ENCODE measurements at regions not wholly inside any gene's neighbourhood (a gene's known extent, or its start where the extent isn't known, plus 50 kb on each side); places are given as distances from the start of the nearest gene placed in this dataset.

GRCh38 chr1:244157731-244158438, 106.8 kb downstream of the ZBTB18 start:
- no peak for DNase-seq (ENCODE audit: low read depth)

- no peak for DNase-seq (ENCODE audit: low read depth)
Observed at GRCh38 chr1:244159646-244160045, 108.6 kb downstream of the ZBTB18 start.

- no peak for DNase-seq (ENCODE audit: low read depth)
Observed at GRCh38 chr1:244160455-244161235, 109.6 kb downstream of the ZBTB18 start.

GRCh38 chr1:244161236-244161510, 110.1 kb downstream of the ZBTB18 start:
- DNase-seq (ENCODE audit: low read depth): no peak

- no peak for DNase-seq (ENCODE audit: low read depth)
Observed at GRCh38 chr1:244162786-244163530, 111.9 kb downstream of the ZBTB18 start.

GRCh38 chr1:244163861-244164510, 112.9 kb downstream of the ZBTB18 start:
- DNase-seq (ENCODE audit: low read depth): no peak

- no peak for DNase-seq (ENCODE audit: low read depth)
Observed at GRCh38 chr1:244164511-244164890, 113.4 kb downstream of the ZBTB18 start.

- no peak for DNase-seq (ENCODE audit: low read depth)
Observed at GRCh38 chr1:244165021-244165420, 113.9 kb downstream of the ZBTB18 start.

GRCh38 chr1:244165701-244166100, 114.6 kb downstream of the ZBTB18 start:
- no peak for DNase-seq (ENCODE audit: low read depth)

- no peak for DNase-seq (ENCODE audit: low read depth)
Observed at GRCh38 chr1:244171241-244171985, 120.3 kb downstream of the ZBTB18 start.

GRCh38 chr1:244173240-244173639, 122.2 kb downstream of the ZBTB18 start:
- DNase-seq (ENCODE audit: low read depth): no peak

GRCh38 chr1:244173769-244174168, 122.7 kb downstream of the ZBTB18 start:
- no peak for DNase-seq (ENCODE audit: low read depth)

GRCh38 chr1:244174922-244175521, 123.9 kb downstream of the ZBTB18 start:
- no peak for DNase-seq (ENCODE audit: low read depth)

- no peak for DNase-seq (ENCODE audit: low read depth)
Observed at GRCh38 chr1:244176201-244176600, 125.1 kb downstream of the ZBTB18 start.

- no peak for DNase-seq (ENCODE audit: low read depth)
Observed at GRCh38 chr1:244180256-244180655, 129.2 kb downstream of the ZBTB18 start.

- no peak for DNase-seq (ENCODE audit: low read depth)
Observed at GRCh38 chr1:244181867-244182266, 130.8 kb downstream of the ZBTB18 start.

GRCh38 chr1:244183037-244183436, 132.0 kb downstream of the ZBTB18 start:
- no peak for DNase-seq (ENCODE audit: low read depth)

GRCh38 chr1:244186372-244186771, 135.3 kb downstream of the ZBTB18 start:
- DNase-seq (ENCODE audit: low read depth): no peak

GRCh38 chr1:244187310-244187709, 136.2 kb downstream of the ZBTB18 start:
- DNase-seq (ENCODE audit: low read depth): no peak

- no peak for DNase-seq (ENCODE audit: low read depth)
Observed at GRCh38 chr1:244191581-244191980, 140.5 kb downstream of the ZBTB18 start.

- DNase-seq (ENCODE audit: low read depth): no peak
Observed at GRCh38 chr1:244192325-244192724, 141.2 kb downstream of the ZBTB18 start.
